ENCODE measurements at regions not wholly inside any gene's neighbourhood (a gene's known extent, or its start where the extent isn't known, plus 50 kb on each side); places are given as distances from the start of the nearest gene placed in this dataset.
"Not testable (repeated sequence)": the region's sequence is repeated elsewhere in the genome, so short reads cannot be mapped to it uniquely, and the experiment has no call there.

GRCh38 chr9:103068753-103069152 is 73.6 kb downstream of the CYLC2 start:
- DNase-seq (ENCODE audit: low read depth), result no peak

- no peak for DNase-seq (ENCODE audit: low read depth)
Observed at GRCh38 chr9:103078581-103078980, 83.4 kb downstream of the CYLC2 start.

- DNase-seq (ENCODE audit: low read depth), result no peak
Observed at GRCh38 chr9:103082494-103082893, 87.4 kb downstream of the CYLC2 start.

GRCh38 chr9:103089357-103089756 is 94.2 kb downstream of the CYLC2 start:
- no peak for DNase-seq (ENCODE audit: low read depth)

- no peak for DNase-seq (ENCODE audit: low read depth)
Observed at GRCh38 chr9:103104101-103104500, 109.0 kb downstream of the CYLC2 start.

GRCh38 chr9:103116246-103116645 is 121.1 kb downstream of the CYLC2 start:
- no peak for DNase-seq (ENCODE audit: low read depth)

GRCh38 chr9:103126494-103126893 is 131.4 kb downstream of the CYLC2 start:
- DNase-seq (ENCODE audit: low read depth), result no peak

- no peak for DNase-seq (ENCODE audit: low read depth)
Observed at GRCh38 chr9:103139891-103140290, 144.8 kb downstream of the CYLC2 start.

GRCh38 chr9:103152473-103152872 is 157.3 kb downstream of the CYLC2 start:
- no peak for DNase-seq (ENCODE audit: low read depth)

- no peak for DNase-seq (ENCODE audit: low read depth)
Observed at GRCh38 chr9:103167530-103167929, 172.4 kb downstream of the CYLC2 start.

- DNase-seq (ENCODE audit: low read depth), result no peak
Observed at GRCh38 chr9:103168254-103168653, 173.1 kb downstream of the CYLC2 start.

- DNase-seq (ENCODE audit: low read depth), result no peak
Observed at GRCh38 chr9:103169798-103170197, 174.7 kb downstream of the CYLC2 start.

- DNase-seq (ENCODE audit: low read depth), result no peak
Observed at GRCh38 chr9:103183701-103184171, 188.6 kb downstream of the CYLC2 start.

GRCh38 chr9:103186959-103187358 is 191.8 kb downstream of the CYLC2 start:
- no peak for DNase-seq (ENCODE audit: low read depth)

- DNase-seq (ENCODE audit: low read depth), result no peak
Observed at GRCh38 chr9:103188781-103189350, 193.7 kb downstream of the CYLC2 start.

GRCh38 chr9:103193992-103194391 is 198.9 kb downstream of the CYLC2 start:
- no peak for DNase-seq (ENCODE audit: low read depth)

- no peak for DNase-seq (ENCODE audit: low read depth)
Observed at GRCh38 chr9:103203172-103203571, 208.0 kb downstream of the CYLC2 start.

- DNase-seq (ENCODE audit: low read depth), result not testable (repeated sequence)
Observed at GRCh38 chr9:103205881-103206585, 210.9 kb downstream of the CYLC2 start.

GRCh38 chr9:103210607-103211006 is 215.5 kb downstream of the CYLC2 start:
- DNase-seq (ENCODE audit: low read depth), result no peak

- no peak for DNase-seq (ENCODE audit: low read depth)
Observed at GRCh38 chr9:103215197-103215596, 220.1 kb downstream of the CYLC2 start.

- DNase-seq (ENCODE audit: low read depth), result no peak
Observed at GRCh38 chr9:103225702-103226646, 230.8 kb downstream of the CYLC2 start.

- no peak for DNase-seq (ENCODE audit: low read depth)
Observed at GRCh38 chr9:103226647-103227013, 231.5 kb downstream of the CYLC2 start.

Data from myocyte (in vitro differentiated cells).